K562 (cell line): ENCODE measurements at regions not wholly inside any gene's neighbourhood (a gene's known extent, or its start where the extent isn't known, plus 50 kb on each side); places are given as distances from the start of the nearest gene placed in this dataset.

Source experiments
- ATAC-seq: fragments of 200-7000 bp; cut with Tn5 transposase; 3 replicates; pipeline ENCODE4 v1.9.1; 2020; ENCODE audit warnings: moderate library complexity
- BruUV-seq: library from RNA; stranded (reverse); fragments of 400-500 nt; replicated peaks from 2 replicates; lab custom pipeline; 2021; lab: Mats Ljungman, UMichigan
- CTCF ChIA-PET: fragments of 300-600 bp; formaldehyde crosslinking; extraction: SDS; loops from one replicate; lab custom pipeline; 2021; ENCODE audit warnings: low intra/inter-chr PET ratio; lab: Yijun Ruan, JAX
- POLR2A ChIA-PET: fragments of 300-600, 350-650 bp; sonication (Branson Sonifier 250); formaldehyde crosslinking; extraction: SDS; loops from one replicate; lab custom pipeline; 2021; ENCODE audit warnings: antibody characterized with exemption, inconsistent platforms; lab: Yijun Ruan, JAX
- DNase-seq, 4 experiments: peaks; one replicate each; pipeline versions ENCODE4 v3.0.0 to v3.0.0-alpha.2; 2011 to 2018; ENCODE audit warnings: low spot score in 3 of 4, mixed read lengths in 3 of 4; ENCODE audit errors: extremely low read depth in 1 of 4
- FAIRE-seq: peaks from 2 replicates; lab custom pipeline; 2011; peaks lifted over from hg19 to GRCh38; lab: Jason Lieb, UNC
- H2AFZ ChIP-seq: 2 replicates; pipeline ENCODE4 v1.6.0; 2011; ENCODE audit warnings: low read depth, low read length, control low read depth, inconsistent platforms
- H3K27ac ChIP-seq: fragments of 200-600 bp; 3 replicates; pipeline ENCODE4 v1.8.0; 2011; ENCODE audit warnings: low read depth, mild to moderate bottlenecking, control low read depth, inconsistent platforms, low read length, moderate library complexity, mixed read lengths; ENCODE audit errors: extremely low read depth
- H3K27me3 ChIP-seq, 2 experiments: fragments of 300-600 bp in 1 of 2; 2 replicates in 1 of 2; 3 replicates in 1 of 2; pipeline versions ENCODE4 v1.6.0 to v1.8.0; 2011; ENCODE audit warnings: inconsistent platforms in 2 of 2, low read length in 2 of 2, mild to moderate bottlenecking in 1 of 2, mixed read lengths in 1 of 2, moderate library complexity in 1 of 2; ENCODE audit not compliant: control insufficient read depth in 2 of 2, insufficient read depth in 2 of 2
- H3K36me3 ChIP-seq: fragments of 300-600 bp; 3 replicates; pipeline ENCODE4 v1.8.0; 2011; ENCODE audit warnings: mild to moderate bottlenecking, low read length, inconsistent platforms; ENCODE audit not compliant: control insufficient read depth, insufficient read depth
- H3K4me1 ChIP-seq, 2 experiments: fragments of 200-600 bp in 1 of 2; replicated peaks in 1 of 2; 2 replicates in 1 of 2; 3 replicates in 1 of 2; pipeline versions ENCODE4 v1.5.1 to v1.8.0; 2011; ENCODE audit warnings: inconsistent platforms in 2 of 2, low read length in 2 of 2, mild to moderate bottlenecking in 1 of 2, mixed read lengths in 1 of 2, moderate library complexity in 1 of 2; ENCODE audit not compliant: control insufficient read depth in 2 of 2, insufficient read depth in 2 of 2
- H3K4me2 ChIP-seq: 2 replicates; pipeline ENCODE4 v1.6.1; 2011; ENCODE audit warnings: low read length, control low read depth, inconsistent platforms, mixed read lengths; ENCODE audit not compliant: insufficient read depth
- H3K4me3 ChIP-seq: fragments of 200-600 bp; sonication (generic), shearing (Covaris generic); 2 replicates; pipeline ENCODE4 v1.5.1; 2016; ENCODE audit warnings: control low read depth, inconsistent platforms
- H3K79me2 ChIP-seq: fragments of 200-600 bp; 3 replicates; pipeline ENCODE4 v1.8.0; 2011; ENCODE audit warnings: low read length, inconsistent platforms; ENCODE audit not compliant: control insufficient read depth, insufficient read depth
- H3K9ac ChIP-seq, 2 experiments: 2 replicates each; pipeline versions ENCODE4 v1.6.0 to v1.6.1; 2011; ENCODE audit warnings: low read depth in 2 of 2, low read length in 2 of 2, control low read depth in 1 of 2, inconsistent platforms in 1 of 2, mild to moderate bottlenecking in 1 of 2, mixed read lengths in 1 of 2; ENCODE audit not compliant: insufficient read depth in 1 of 2
- H3K9me1 ChIP-seq: one replicate; pipeline ENCODE4 v1.6.0; 2011; ENCODE audit warnings: inconsistent platforms, mild to moderate bottlenecking, low read length, moderate library complexity; ENCODE audit not compliant: control insufficient read depth, insufficient read depth
- H3K9me3 ChIP-seq: replicated peaks from 2 replicates; pipeline ENCODE4 v1.5.1; 2011; ENCODE audit warnings: low read depth, low read length, inconsistent platforms; ENCODE audit not compliant: control insufficient read depth, insufficient read depth
- H4K20me1 ChIP-seq: replicated peaks from 2 replicates; pipeline ENCODE4 v1.6.1; 2011; ENCODE audit warnings: low read length, inconsistent platforms, mixed read lengths; ENCODE audit not compliant: control insufficient read depth, insufficient read depth
- FIP1L1 ChIP-seq: fragments of 200-400 bp; formaldehyde crosslinking; IDR thresholded peaks from 2 replicates; pipeline ENCODE4 v1.6.1; 2018; ENCODE audit warnings: mild to moderate bottlenecking, low read depth, low read length; ENCODE audit not compliant: poor library complexity, severe bottlenecking
- NCOA4 ChIP-seq: fragments of 450-650 bp; IDR thresholded peaks from 2 replicates; pipeline ENCODE4 v1.6.1; 2018; ENCODE audit warnings: mild to moderate bottlenecking; ENCODE audit not compliant: partially characterized antibody
- NCOA6 ChIP-seq: fragments of 450-650 bp; IDR thresholded peaks from 2 replicates; pipeline ENCODE4 v1.6.1; 2017; ENCODE audit warnings: mild to moderate bottlenecking
- POLR2G ChIP-seq: fragments of 200-400 bp; formaldehyde crosslinking; IDR thresholded peaks from 2 replicates; pipeline ENCODE4 v1.6.1; 2017; ENCODE audit warnings: low read depth, mild to moderate bottlenecking, antibody characterized with exemption, low read length, moderate library complexity
- RFX1 ChIP-seq: fragments of 450-650 bp; IDR thresholded peaks from 2 replicates; pipeline ENCODE4 v1.6.1; 2016; ENCODE audit warnings: mild to moderate bottlenecking, moderate library complexity
- SMAD4 ChIP-seq: fragments of 250-450 bp; sonication (Bioruptor Pico); conservative IDR thresholded peaks from 2 replicates; pipeline ENCODE4 v1.8.0; 2021; ENCODE audit warnings: inconsistent platforms, mild to moderate bottlenecking, moderate library complexity
- TRIM28 ChIP-seq: fragments of 450-650 bp; IDR thresholded peaks from 2 replicates; pipeline ENCODE4 v1.6.1; 2017
- ZNF316 ChIP-seq: fragments of 450-650 bp; IDR thresholded peaks from 2 replicates; pipeline ENCODE4 v1.6.1; 2016
- ZNF347 ChIP-seq: fragments of 450-650 bp; formaldehyde crosslinking; IDR thresholded peaks from 2 replicates; pipeline ENCODE4 v1.4.0; 2020; ENCODE audit warnings: low read depth, mild to moderate bottlenecking, moderate library complexity
- ZNF431 ChIP-seq: sonication (generic); formaldehyde crosslinking; IDR thresholded peaks from 2 replicates; pipeline ENCODE4 v1.8.0; 2022; ENCODE audit warnings: mild to moderate bottlenecking, missing genetic modification reagents
- ZNF778 ChIP-seq: fragments of 450-650 bp; formaldehyde crosslinking; IDR thresholded peaks from 2 replicates; pipeline ENCODE4 v1.4.0; 2020; ENCODE audit warnings: mild to moderate bottlenecking, moderate library complexity
- WGBS: fragments of 100-300 bp; shearing (Covaris generic); methylation state at CpG from one replicate; pipeline ENCODE4 v1.1.6; 2016; ENCODE audit warnings: low coverage, mixed read lengths; ENCODE audit not compliant: insufficient coverage; ENCODE audit errors: missing lambda C conversion rate; 5-methylcytosine and 5-hydroxymethylcytosine counted together
- in situ Hi-C: fragments of 300-500 bp; cut with MboI; formaldehyde crosslinking; loops from 4 replicates; pipeline ENCODE4 v1.15.0; 2018; ENCODE audit warnings: inconsistent platforms, mixed read lengths
- intact Hi-C: fragments of 100-400 bp; cut with micrococcal nuclease; formaldehyde crosslinking; loops from 2 replicates; pipeline ENCODE4 v1.14.2; 2022
- TF ChIP-seq, protein P1 (sequence below): fragments of 450-650 bp; IDR thresholded peaks from 2 replicates; pipeline ENCODE4 v1.7.1; 2018; ENCODE audit warnings: mild to moderate bottlenecking, low read depth; ENCODE audit not compliant: partially characterized antibody

DNA sequence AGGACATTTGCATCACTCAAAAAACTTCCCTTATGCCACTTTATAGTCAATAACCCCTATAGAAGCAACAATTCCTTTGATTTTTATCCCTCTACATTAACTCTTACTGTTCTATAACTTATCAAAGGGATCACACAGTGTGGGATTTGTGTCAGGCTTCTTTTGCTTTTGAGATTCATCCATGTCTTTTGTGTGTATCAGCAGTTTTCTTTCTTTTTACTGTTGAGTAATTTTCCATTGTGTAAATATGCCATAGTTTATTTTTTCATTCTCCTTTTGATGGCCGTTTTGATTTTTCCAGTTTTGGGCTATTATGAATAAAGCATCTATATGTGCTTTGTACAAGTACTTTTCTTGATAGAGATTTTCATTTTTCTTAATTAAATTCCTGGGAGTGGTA is 657.9 kb downstream of the EPM2A start:
- BruUV-seq = no TSS peak
- no peak overlapping the region for H2AFZ ChIP-seq
- H3K79me2 ChIP-seq = no peaks in the 10 kb centered on the region
- no peak overlapping the region for H3K4me2 ChIP-seq
- no peaks in the 10 kb centered on the region for H4K20me1 ChIP-seq
- ATAC-seq (no peak), FAIRE-seq (no peak), DNase-seq (no peak)
- in situ Hi-C loops (no loop called here), intact Hi-C loops (no loop called here)
- no peak overlapping the region for H3K4me3 ChIP-seq
- H3K9me3 ChIP-seq = no peaks in the 10 kb centered on the region
- 0% methylated on average over 1 of the region's 1 CpG for WGBS
- H3K4me1 ChIP-seq = no peaks in the 10 kb centered on the region
- no peaks in the 10 kb centered on the region for H3K27me3 ChIP-seq
- TF ChIP-seq FIP1L1 (no peak), ZNF316 (peak; percentile 60)
- TF ChIP-seq, all 486 proteins: peak for 1
- ChIA-PET POLR2A (no interaction called here), CTCF (no interaction called here)
- Histone ChIP-seq H3K36me3 (no peaks in the 10 kb centered on the region), H3K9ac (no peak overlapping the region), H3K27ac (no peak overlapping the region), H3K9me1 (no peaks in the 10 kb centered on the region)

DNA sequence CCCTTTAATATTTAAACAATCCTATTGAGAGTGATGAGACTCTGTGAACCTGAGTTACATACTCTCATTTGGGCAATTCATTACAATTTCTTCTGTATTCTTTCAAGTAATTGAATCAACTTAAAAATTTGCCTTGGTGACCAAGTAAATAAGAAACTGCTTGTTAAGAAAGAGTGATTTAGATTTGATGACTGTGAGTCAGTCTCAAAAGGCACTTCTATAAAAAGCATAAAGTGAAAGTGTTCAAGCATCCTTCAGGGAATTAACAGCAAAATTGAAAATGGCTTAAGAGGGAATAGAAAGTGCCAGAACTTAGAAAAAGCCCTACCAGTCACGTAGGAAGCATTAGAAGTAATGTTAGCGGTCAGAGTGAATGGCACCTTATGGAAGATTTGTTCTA is 654.7 kb downstream of the EPM2A start:
- in situ Hi-C loops = no loop called here
- Histone ChIP-seq H3K9me3 (no peaks in the 10 kb centered on the region), H3K27me3 (no peaks in the 10 kb centered on the region), H3K9me1 (no peaks in the 10 kb centered on the region), H2AFZ (no peak overlapping the region), H3K4me3 (no peak overlapping the region), H3K4me1 (no peaks in the 10 kb centered on the region), H3K9ac (no peak overlapping the region), H3K4me2 (no peak overlapping the region), H3K27ac (no peak overlapping the region), H3K79me2 (no peaks in the 10 kb centered on the region), H4K20me1 (no peaks in the 10 kb centered on the region), H3K36me3 (no peaks in the 10 kb centered on the region)
- POLR2A ChIA-PET = no interaction called here
- no peak for FAIRE-seq
- WGBS = 2% methylated on average over 2 of the region's 2 CpGs
- no TSS peak for BruUV-seq
- TF ChIP-seq NCOA6 (no peak), ZNF347 (CRISPR knock-in tag) (no peak), RFX1 (no peak), SMAD4 (CRISPR knock-in tag) (no peak), POLR2G (no peak), ZNF778 (CRISPR knock-in tag) (no peak), TRIM28 (no peak), ZNF316 (no peak), NCOA4 (no peak), ZNF431 (CRISPR knock-in tag) (no peak)
- TF ChIP-seq, protein P1, sequence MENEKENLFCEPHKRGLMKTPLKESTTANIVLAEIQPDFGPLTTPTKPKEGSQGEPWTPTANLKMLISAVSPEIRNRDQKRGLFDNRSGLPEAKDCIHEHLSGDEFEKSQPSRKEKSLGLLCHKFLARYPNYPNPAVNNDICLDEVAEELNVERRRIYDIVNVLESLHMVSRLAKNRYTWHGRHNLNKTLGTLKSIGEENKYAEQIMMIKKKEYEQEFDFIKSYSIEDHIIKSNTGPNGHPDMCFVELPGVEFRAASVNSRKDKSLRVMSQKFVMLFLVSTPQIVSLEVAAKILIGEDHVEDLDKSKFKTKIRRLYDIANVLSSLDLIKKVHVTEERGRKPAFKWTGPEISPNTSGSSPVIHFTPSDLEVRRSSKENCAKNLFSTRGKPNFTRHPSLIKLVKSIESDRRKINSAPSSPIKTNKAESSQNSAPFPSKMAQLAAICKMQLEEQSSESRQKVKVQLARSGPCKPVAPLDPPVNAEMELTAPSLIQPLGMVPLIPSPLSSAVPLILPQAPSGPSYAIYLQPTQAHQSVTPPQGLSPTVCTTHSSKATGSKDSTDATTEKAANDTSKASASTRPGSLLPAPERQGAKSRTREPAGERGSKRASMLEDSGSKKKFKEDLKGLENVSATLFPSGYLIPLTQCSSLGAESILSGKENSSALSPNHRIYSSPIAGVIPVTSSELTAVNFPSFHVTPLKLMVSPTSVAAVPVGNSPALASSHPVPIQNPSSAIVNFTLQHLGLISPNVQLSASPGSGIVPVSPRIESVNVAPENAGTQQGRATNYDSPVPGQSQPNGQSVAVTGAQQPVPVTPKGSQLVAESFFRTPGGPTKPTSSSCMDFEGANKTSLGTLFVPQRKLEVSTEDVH = no peak
- no peak for DNase-seq
- intact Hi-C loops = no loop called here
- CTCF ChIA-PET = no interaction called here
- no peak for ATAC-seq
